Skin of body (tissue), 1 donor: ENCODE measurements at regions not wholly inside any gene's neighbourhood (a gene's known extent, or its start where the extent isn't known, plus 50 kb on each side); places are given as distances from the start of the nearest gene placed in this dataset.

Source experiments
- DNase-seq: peaks from one replicate; lab custom pipeline; 2025; lab: John Stamatoyannopoulos, UW

- no peak for DNase-seq
Observed at GRCh38 chr3:168251371-168251770, 155.6 kb upstream of the GOLIM4 start.

GRCh38 chr3:168250415-168250861 is 154.7 kb upstream of the GOLIM4 start:
- no peak for DNase-seq

- peak; percentile 52 for DNase-seq
Observed at GRCh38 chr3:168249550-168250414, 154.1 kb upstream of the GOLIM4 start.

GRCh38 chr3:168249205-168249549 is 153.5 kb upstream of the GOLIM4 start:
- DNase-seq, result no peak

- no peak for DNase-seq
Observed at GRCh38 chr3:168248383-168249204, 152.9 kb upstream of the GOLIM4 start.

GRCh38 chr3:168241156-168241555 is 145.4 kb upstream of the GOLIM4 start:
- DNase-seq, result no peak

- no peak for DNase-seq
Observed at GRCh38 chr3:168239287-168239686, 143.6 kb upstream of the GOLIM4 start.

- no peak for DNase-seq
Observed at GRCh38 chr3:168233001-168233400, 137.3 kb upstream of the GOLIM4 start.

- no peak for DNase-seq
Observed at GRCh38 chr3:168223085-168223484, 127.4 kb upstream of the GOLIM4 start.

GRCh38 chr3:168220556-168220955 is 124.8 kb upstream of the GOLIM4 start:
- no peak for DNase-seq

- no peak for DNase-seq
Observed at GRCh38 chr3:168219530-168219929, 123.8 kb upstream of the GOLIM4 start.

- no peak for DNase-seq
Observed at GRCh38 chr3:168218600-168218999, 122.9 kb upstream of the GOLIM4 start.

GRCh38 chr3:168216851-168217250 is 121.1 kb upstream of the GOLIM4 start:
- no peak for DNase-seq

- DNase-seq, result no peak
Observed at GRCh38 chr3:168213920-168214319, 118.2 kb upstream of the GOLIM4 start.

GRCh38 chr3:168212664-168213285 is 117.1 kb upstream of the GOLIM4 start:
- no peak for DNase-seq

- no peak for DNase-seq
Observed at GRCh38 chr3:168205451-168205850, 109.7 kb upstream of the GOLIM4 start.

- no peak for DNase-seq
Observed at GRCh38 chr3:168197162-168197561, 101.4 kb upstream of the GOLIM4 start.

- no peak for DNase-seq
Observed at GRCh38 chr3:168191856-168192255, 96.1 kb upstream of the GOLIM4 start.

- no peak for DNase-seq
Observed at GRCh38 chr3:168187233-168187632, 91.5 kb upstream of the GOLIM4 start.

GRCh38 chr3:168186293-168186983 is 90.7 kb upstream of the GOLIM4 start:
- DNase-seq, result no peak

GRCh38 chr3:168183774-168184173 is 88.0 kb upstream of the GOLIM4 start:
- no peak for DNase-seq

GRCh38 chr3:168168743-168169142 is 73.0 kb upstream of the GOLIM4 start:
- DNase-seq, result no peak
